ENCODE measurements at regions not wholly inside any gene's neighbourhood (a gene's known extent, or its start where the extent isn't known, plus 50 kb on each side); places are given as distances from the start of the nearest gene placed in this dataset.

DNA sequence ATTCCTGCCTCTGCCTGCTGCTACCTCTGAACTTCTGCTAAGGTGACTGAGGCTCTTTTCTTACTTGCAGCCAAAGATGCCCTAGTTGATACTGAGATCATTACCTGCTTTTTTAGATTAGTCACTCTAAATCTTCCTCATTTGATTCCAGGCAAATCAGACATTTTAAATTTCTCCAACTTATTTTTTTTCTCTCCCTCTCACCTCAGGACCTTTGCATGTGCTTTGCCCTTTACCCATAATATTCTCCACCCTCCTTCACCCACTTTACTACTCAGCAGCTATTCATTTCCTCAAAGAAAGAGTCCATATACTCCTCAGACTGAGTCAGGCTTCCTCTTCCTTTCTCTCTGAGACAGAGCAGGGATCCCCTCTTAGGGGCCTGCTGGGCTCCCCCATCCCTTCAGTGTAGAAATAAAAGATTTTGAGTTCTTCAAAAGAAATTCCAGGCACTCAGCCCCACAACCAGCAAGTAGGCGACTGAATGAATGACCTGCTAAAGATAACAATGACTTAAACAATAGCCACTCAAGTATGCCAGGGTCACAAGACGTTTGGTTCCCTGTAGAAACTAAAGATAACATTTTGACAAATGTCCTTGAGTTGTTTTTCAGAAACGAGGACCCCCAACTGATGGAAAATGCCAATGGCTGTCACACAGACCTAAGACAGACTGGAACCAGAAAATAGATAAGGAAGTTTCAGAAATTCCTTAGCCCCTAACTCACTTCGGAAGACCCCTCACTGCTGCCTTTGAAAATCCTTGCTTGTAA, 104.2 kb downstream of the MTNR1B start:
- DNase-seq (ENCODE audit: low spot score) = no peak
- in situ Hi-C loops (cut with HindIII; ENCODE audit: low sequenced_read_pairs) = no loop called here

DNA sequence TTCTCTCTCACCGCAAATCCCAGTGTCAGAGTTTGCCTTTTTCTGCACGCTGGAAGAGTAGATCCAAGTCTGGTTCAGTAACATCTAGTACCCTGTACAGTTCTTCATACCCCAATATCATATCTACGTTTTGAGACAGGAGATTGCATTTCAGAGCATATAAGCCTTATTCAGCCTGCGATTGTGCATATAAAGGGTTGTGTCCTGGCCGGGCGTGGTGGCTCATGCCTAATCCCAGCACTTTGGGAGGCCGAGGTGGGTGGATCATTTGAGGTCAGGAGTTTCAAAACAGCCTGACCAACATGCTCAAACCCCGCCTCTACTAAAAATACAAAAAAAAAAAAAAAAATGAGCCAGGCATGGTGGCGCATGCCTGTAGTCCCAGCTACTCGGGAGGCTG, 104.9 kb downstream of the MTNR1B start:
- in situ Hi-C loops (cut with HindIII; ENCODE audit: low sequenced_read_pairs) = no loop called here
- no peak for DNase-seq (ENCODE audit: low spot score)

DNA sequence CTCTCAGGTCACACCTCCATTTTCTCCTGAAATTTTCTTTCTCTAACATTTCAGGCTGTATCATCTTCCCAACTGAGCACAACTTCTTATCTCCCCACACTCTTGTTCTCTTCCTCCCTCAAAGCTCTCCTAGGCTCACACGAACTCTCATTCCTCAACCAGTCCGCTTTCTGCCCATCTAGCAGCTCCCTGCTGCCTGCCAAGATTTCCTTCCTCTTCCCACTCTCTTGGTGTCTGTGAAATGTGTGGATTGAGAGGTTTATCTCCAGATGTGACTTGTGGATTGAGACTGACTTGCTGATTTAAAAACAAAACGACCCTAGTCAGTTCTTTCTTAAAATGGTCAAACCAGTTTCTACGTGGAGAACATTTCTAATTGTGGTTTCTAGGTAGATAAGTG, 106.3 kb downstream of the MTNR1B start:
- in situ Hi-C loops (cut with HindIII; ENCODE audit: low sequenced_read_pairs) = no loop called here
- DNase-seq (ENCODE audit: low spot score) = no peak

DNA sequence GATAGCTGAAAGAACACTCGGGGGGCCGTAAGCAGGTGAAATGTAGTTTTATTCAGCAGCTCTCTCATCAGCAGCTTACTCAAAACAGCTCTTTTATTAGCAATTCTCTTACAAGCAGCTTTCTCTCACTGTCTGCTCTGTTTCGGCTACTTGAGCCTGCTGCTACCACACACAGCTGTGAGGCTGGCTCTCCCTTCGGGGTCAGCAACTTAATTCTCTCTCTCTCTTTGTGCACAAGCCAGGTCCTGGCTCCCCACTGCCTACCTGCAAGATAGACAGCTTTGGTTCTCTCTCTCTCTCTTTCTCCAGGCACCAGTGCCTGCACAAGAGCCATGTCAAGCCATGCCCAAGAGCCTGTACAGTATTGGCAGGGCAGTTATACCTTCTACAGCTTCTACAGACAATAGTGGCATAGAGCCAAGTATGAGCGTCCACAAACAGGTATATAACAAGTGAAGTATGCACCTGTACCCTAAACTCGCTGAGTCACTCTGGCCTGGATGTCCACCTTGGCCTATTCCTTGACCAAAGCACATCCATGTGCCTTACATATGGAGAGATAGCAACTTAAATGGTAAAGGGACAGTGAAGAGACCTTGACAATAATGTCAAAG, 110.8 kb downstream of the MTNR1B start:
- in situ Hi-C loops (cut with HindIII; ENCODE audit: low sequenced_read_pairs) = no loop called here
- no peak for DNase-seq (ENCODE audit: low spot score)

DNA sequence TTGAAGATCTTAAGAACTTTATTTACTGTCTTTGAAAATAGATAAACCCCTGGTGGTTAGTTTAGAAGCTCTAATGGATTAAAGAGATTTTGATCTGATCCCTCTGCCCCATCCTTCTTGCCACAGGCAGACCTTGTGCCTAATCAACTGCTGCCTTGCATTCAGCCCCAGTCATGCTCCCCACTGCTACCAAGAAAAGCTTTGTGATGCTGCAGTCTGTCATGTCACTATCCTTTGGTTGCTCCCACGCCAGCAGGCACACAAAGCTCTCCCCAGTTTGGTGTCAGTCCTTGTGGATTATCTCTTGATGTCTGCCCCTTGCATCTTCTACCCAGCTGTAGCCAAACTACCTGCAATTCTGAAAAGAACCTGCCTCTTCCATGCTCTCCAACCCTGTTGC, 112.2 kb downstream of the MTNR1B start:
- DNase-seq (ENCODE audit: low spot score) = no peak
- in situ Hi-C loops (cut with HindIII; ENCODE audit: low sequenced_read_pairs) = no loop called here

DNA sequence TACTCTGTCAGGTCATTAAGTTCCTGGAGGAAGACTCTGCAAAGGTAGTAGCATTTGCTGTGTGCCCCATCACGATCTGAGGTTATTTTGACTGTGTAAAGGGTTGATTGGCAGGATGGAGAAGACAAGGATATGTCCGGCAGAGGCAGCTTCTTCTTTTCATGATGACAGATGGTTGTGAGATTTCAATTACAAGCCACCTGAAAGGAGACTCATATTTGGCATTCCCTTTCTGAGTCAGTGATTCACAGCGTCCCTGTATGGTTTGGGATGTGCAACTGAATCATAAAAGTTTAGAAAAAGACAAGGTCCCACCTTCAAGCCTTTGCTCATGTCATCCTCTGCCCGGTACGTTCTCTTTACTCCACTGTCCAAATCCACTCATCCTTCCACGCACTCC, 113.4 kb downstream of the MTNR1B start:
- no peak for DNase-seq (ENCODE audit: low spot score)
- in situ Hi-C loops (cut with HindIII; ENCODE audit: low sequenced_read_pairs) = no loop called here

DNA sequence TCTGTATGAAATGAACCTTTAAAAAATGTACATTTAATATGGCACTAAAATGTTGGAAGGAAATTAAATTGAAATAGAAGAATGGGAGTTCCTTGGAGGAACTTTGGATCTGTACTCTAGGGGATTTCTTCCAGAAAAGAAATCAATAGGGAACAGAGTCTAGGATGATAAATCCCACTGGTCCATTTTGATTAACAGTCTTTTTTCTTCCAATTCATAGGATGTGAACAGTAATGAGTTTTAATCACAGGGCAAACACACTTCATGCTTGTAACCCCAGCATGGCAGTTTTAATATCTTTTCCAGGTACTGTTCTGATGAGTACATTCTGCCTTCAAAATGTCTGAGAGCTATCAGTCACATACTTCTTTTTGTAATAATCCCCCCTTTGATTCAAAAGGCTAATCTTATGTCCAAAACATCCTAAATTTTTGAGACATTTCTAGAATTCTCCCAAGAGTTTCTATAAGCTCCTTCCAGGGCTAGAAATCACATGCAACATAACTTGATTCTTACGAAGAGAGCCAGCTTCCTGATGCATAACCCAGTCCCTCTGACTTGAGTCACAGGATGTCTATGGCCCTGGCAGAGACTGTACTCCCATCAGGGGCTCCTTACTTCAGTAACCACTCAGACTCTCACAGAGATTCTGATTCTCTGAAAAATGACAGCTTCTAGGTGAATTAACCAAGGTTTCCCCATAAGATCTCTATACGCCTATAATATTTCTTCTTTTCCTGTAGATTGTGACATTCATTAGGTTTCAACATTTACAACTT, 112.9 kb downstream of the SLC36A4 start:
- no peak for DNase-seq (ENCODE audit: low spot score)
- in situ Hi-C loops (cut with HindIII; ENCODE audit: low sequenced_read_pairs) = no loop called here

DNA sequence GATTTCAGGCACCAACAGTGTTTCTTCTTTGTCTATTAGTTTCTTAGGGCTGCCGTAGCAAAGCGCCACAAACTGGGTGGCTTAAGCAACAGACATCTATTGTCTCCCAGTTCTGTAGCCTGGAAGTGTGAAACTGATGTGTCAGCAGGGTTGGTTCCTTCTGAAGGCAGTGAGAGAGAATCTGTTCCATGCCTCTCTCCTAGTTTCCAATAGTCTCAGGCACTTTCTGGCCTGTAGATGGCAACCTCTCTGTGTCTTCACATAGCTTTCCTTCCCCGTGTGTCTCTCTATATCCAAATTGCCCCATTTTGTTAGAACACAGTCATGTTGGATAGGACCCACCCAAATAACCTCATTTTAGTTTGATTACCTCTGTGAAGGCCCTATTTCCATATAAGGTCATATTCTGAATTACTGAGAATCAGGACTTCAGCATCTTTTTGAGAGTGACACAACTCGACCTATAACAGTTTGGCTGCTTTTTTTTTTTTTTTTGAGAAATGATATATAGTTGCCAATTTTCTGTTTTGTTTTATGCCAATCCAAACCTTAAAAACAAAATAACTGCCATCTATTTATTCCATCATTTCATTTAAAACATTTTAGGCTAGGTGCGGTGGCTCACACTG, 108.2 kb downstream of the SLC36A4 start:
- in situ Hi-C loops (cut with HindIII; ENCODE audit: low sequenced_read_pairs) = no loop called here
- DNase-seq (ENCODE audit: low spot score) = peak; percentile 37

All from G401 (cell line).